ENCODE measurements at regions not wholly inside any gene's neighbourhood (a gene's known extent, or its start where the extent isn't known, plus 50 kb on each side); places are given as distances from the start of the nearest gene placed in this dataset.

- ATAC-seq (ENCODE audit: insufficient read depth, low FRiP score) (no peak), DNase-seq (no peak)
- H3K9ac ChIP-seq (ENCODE audit: insufficient read depth in 1 of 2, low read length in 2 of 2): no peak overlapping the region
- no peaks in the 10 kb centered on the region for H3K4me1 ChIP-seq (ENCODE audit: control insufficient read depth in 5 of 5, insufficient read depth in 5 of 5, low read length in 5 of 5)
- no peaks in the 10 kb centered on the region for H3K36me3 ChIP-seq (ENCODE audit: control insufficient read depth in 4 of 4, insufficient read depth in 4 of 4, low read length in 4 of 4)
- H3K4me3 ChIP-seq: no peak overlapping the region
- no peaks in the 10 kb centered on the region for H3K27me3 ChIP-seq (ENCODE audit: control insufficient read depth in 3 of 3, insufficient read depth in 3 of 3, low read length in 2 of 3)
- no peaks in the 10 kb centered on the region for H3K9me3 ChIP-seq (ENCODE audit: control insufficient read depth in 4 of 4, insufficient read depth in 3 of 4, low read length in 3 of 4)
- no peak for TF ChIP-seq CTCF (IDR thresholded peaks at IDR 0.05; ENCODE audit: control extremely low read depth, extremely low read depth)
- H3K27ac ChIP-seq (ENCODE audit: low read depth in 1 of 2, low read length in 1 of 2): no peak overlapping the region
Observed at GRCh38 chr6:101276066-101276465, 117.4 kb upstream of the GRIK2 start.

- Histone ChIP-seq H3K4me1 (ENCODE audit: control insufficient read depth in 5 of 5, insufficient read depth in 5 of 5, low read length in 5 of 5) (no peaks in the 10 kb centered on the region), H3K4me3 (no peak overlapping the region), H3K36me3 (ENCODE audit: control insufficient read depth in 4 of 4, insufficient read depth in 4 of 4, low read length in 4 of 4) (no peaks in the 10 kb centered on the region), H3K27me3 (ENCODE audit: control insufficient read depth in 3 of 3, insufficient read depth in 3 of 3, low read length in 2 of 3) (no peaks in the 10 kb centered on the region), H3K9me3 (ENCODE audit: control insufficient read depth in 4 of 4, insufficient read depth in 3 of 4, low read length in 3 of 4) (peaks cover 0 to 10% (median 0%) of the 10 kb centered on the region in 4 donors), H3K9ac (ENCODE audit: insufficient read depth in 1 of 2, low read length in 2 of 2) (no peak overlapping the region), H3K27ac (ENCODE audit: low read depth in 1 of 2, low read length in 1 of 2) (no peak overlapping the region)
- TF ChIP-seq CTCF (IDR thresholded peaks at IDR 0.05; ENCODE audit: control extremely low read depth, extremely low read depth): no peak
- ATAC-seq (ENCODE audit: insufficient read depth, low FRiP score): no peak
- DNase-seq: no peak
Observed at GRCh38 chr6:101279410-101279809, 114.1 kb upstream of the GRIK2 start.

GRCh38 chr6:101281266-101281665 is 112.2 kb upstream of the GRIK2 start:
- no peak for TF ChIP-seq CTCF (IDR thresholded peaks at IDR 0.05; ENCODE audit: control extremely low read depth, extremely low read depth)
- Histone ChIP-seq H3K9ac (ENCODE audit: insufficient read depth in 1 of 2, low read length in 2 of 2) (no peak overlapping the region), H3K4me3 (no peak overlapping the region), H3K4me1 (ENCODE audit: control insufficient read depth in 5 of 5, insufficient read depth in 5 of 5, low read length in 5 of 5) (no peaks in the 10 kb centered on the region), H3K27ac (ENCODE audit: low read depth in 1 of 2, low read length in 1 of 2) (no peak overlapping the region), H3K36me3 (ENCODE audit: control insufficient read depth in 4 of 4, insufficient read depth in 4 of 4, low read length in 4 of 4) (no peaks in the 10 kb centered on the region), H3K27me3 (ENCODE audit: control insufficient read depth in 3 of 3, insufficient read depth in 3 of 3, low read length in 2 of 3) (no peaks in the 10 kb centered on the region), H3K9me3 (ENCODE audit: control insufficient read depth in 4 of 4, insufficient read depth in 3 of 4, low read length in 3 of 4) (peaks cover 0 to 12% (median 0%) of the 10 kb centered on the region in 4 donors)
- DNase-seq: peak in 1 of 3 donors; percentile 18
- ATAC-seq (ENCODE audit: insufficient read depth, low FRiP score): no peak

- H3K9me3 ChIP-seq (ENCODE audit: control insufficient read depth in 4 of 4, insufficient read depth in 3 of 4, low read length in 3 of 4): peaks cover 0 to 12% (median 0%) of the 10 kb centered on the region in 4 donors
- H3K4me1 ChIP-seq (ENCODE audit: control insufficient read depth in 5 of 5, insufficient read depth in 5 of 5, low read length in 5 of 5): no peaks in the 10 kb centered on the region
- H3K9ac ChIP-seq (ENCODE audit: insufficient read depth in 1 of 2, low read length in 2 of 2): no peak overlapping the region
- ATAC-seq (ENCODE audit: insufficient read depth, low FRiP score): no peak
- no peaks in the 10 kb centered on the region for H3K27me3 ChIP-seq (ENCODE audit: control insufficient read depth in 3 of 3, insufficient read depth in 3 of 3, low read length in 2 of 3)
- no peak overlapping the region for H3K4me3 ChIP-seq
- DNase-seq: no peak
- 90% methylated on average over 6 of the region's 6 CpGs for WGBS, 2 donors
- H3K27ac ChIP-seq (ENCODE audit: low read depth in 1 of 2, low read length in 1 of 2): no peak overlapping the region
- H3K36me3 ChIP-seq (ENCODE audit: control insufficient read depth in 4 of 4, insufficient read depth in 4 of 4, low read length in 4 of 4): no peaks in the 10 kb centered on the region
- no peak for TF ChIP-seq CTCF (IDR thresholded peaks at IDR 0.05; ENCODE audit: control extremely low read depth, extremely low read depth)
Observed at GRCh38 chr6:101284131-101284530, 109.4 kb upstream of the GRIK2 start.
